Astrocyte of the cerebellum (primary cell): ENCODE measurements at regions not wholly inside any gene's neighbourhood (a gene's known extent, or its start where the extent isn't known, plus 50 kb on each side); places are given as distances from the start of the nearest gene placed in this dataset.

ENCODE experiments used
- DNase-seq: peaks from one replicate; pipeline ENCODE4 v3.0.0-alpha.2; 2011; ENCODE audit warnings: low read depth
- H3K4me3 ChIP-seq: 2 replicates; pipeline ENCODE4 v1.5.1; 2011; ENCODE audit warnings: mild to moderate bottlenecking, low read depth, low read length, moderate library complexity
- CTCF ChIP-seq: IDR thresholded peaks from 2 replicates; pipeline ENCODE4 v1.5.1; 2012; ENCODE audit warnings: low read length, low read depth, moderate library complexity, mild to moderate bottlenecking; ENCODE audit errors: missing control alignments
- in situ Hi-C: cut with HindIII; loops from 2 replicates; pipeline ENCODE4 v1.10.0; 2017; ENCODE audit warnings: low sequenced_read_pairs

- no peak overlapping the region for H3K4me3 ChIP-seq
- in situ Hi-C loops, result no loop called here
- peak; percentile 6 for DNase-seq
- no peak for TF ChIP-seq CTCF
Measured at GRCh38 chr2:164141271-164141670, 405.5 kb upstream of the FIGN start.

- no peak for DNase-seq
- no peak for TF ChIP-seq CTCF
- in situ Hi-C loops, result no loop called here
- no peak overlapping the region for H3K4me3 ChIP-seq
Measured at GRCh38 chr2:164138750-164139149, 402.9 kb upstream of the FIGN start.

GRCh38 chr2:164134336-164134735, 398.5 kb upstream of the FIGN start:
- no peak for TF ChIP-seq CTCF
- H3K4me3 ChIP-seq, result no peak overlapping the region
- in situ Hi-C loops, result no loop called here
- DNase-seq, result no peak

DNA sequence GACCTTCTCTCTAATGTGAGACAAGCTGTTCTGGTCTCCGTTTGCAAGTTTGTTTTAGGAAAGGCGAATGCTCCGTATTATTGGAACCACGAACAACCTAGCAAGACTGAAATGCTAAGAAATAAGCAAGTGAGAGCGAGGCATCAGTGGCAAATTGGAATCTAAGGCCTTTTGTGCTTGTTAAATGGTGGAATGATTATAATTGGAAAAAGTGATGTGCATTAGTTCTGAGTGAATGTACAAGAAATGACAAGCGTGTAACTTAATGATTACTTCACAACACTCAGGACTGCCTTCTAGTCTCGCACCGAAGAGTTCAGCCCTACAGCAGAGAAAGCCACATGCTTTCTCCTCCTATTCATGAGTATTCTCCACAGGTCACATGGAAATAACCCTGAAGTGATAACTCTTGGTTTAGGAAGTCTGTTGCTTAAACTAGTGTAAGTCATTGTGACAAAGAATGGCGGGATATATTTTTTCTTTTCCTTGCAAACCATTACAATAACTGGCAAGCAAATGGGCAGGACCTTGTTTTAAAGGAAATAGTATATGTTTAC, 392.2 kb upstream of the FIGN start:
- DNase-seq, result no peak
- H3K4me3 ChIP-seq, result no peak overlapping the region
- no peak for TF ChIP-seq CTCF
- in situ Hi-C loops, result no loop called here

- TF ChIP-seq CTCF, result peak; percentile 50
- DNase-seq, result peak; percentile 6
- no peak overlapping the region for H3K4me3 ChIP-seq
- in situ Hi-C loops, result no loop called here
Measured at GRCh38 chr2:164126960-164127660, 391.3 kb upstream of the FIGN start.

DNA sequence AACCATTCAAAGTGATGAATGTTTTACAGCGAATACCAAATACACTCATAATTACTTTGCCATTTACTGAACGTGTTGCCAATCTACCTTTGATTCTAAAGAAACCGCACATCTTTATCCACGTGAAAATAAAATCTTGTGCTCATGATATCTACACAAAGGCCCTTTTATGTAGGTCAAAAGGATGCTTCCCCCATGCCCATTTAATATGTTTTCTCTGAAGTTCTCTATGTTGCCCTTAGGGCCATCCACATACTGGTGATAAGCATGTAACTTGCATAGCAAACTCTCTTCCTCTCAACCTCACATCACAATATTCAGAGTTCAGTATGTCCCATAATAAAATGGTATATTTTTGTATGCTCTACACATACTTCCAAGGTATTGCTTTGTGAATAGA, 380.0 kb upstream of the FIGN start:
- no peak for TF ChIP-seq CTCF
- in situ Hi-C loops, result no loop called here
- H3K4me3 ChIP-seq, result no peak overlapping the region

DNA sequence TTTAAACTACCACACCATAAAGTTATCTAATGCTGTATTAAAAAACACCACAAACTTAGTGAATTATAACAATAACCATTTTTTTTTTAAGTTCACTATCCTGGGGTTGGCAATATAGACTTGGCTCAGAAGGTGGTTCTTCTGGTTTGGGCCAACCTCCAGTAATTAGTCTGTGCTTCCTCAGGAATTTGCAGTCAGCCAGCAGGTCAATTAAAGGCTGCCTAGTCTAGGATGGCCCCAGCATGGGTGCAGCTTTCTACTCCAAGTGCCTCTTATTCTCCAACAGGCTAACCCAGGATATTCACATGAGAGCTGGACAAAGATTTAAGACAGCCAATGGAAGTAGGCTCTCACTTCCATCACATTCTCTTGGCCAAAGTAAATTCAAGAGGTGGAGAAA, 379.1 kb upstream of the FIGN start:
- in situ Hi-C loops, result no loop called here
- no peak for TF ChIP-seq CTCF
- peak; percentile 23 for DNase-seq
- no peak overlapping the region for H3K4me3 ChIP-seq

More for the DNA sequence above, 380.0 kb upstream of the FIGN start:
- DNase-seq, result no peak
